ENCODE measurements at regions not wholly inside any gene's neighbourhood (a gene's known extent, or its start where the extent isn't known, plus 50 kb on each side); places are given as distances from the start of the nearest gene placed in this dataset.

GRCh38 chr6:150759483-150759882, 106.0 kb upstream of the MTHFD1L start:
- Histone ChIP-seq H3K4me1 (no peaks in the 10 kb centered on the region), H3K36me3 (no peaks in the 10 kb centered on the region), H3K27ac (no peak overlapping the region), H3K4me3 (no peak overlapping the region), H3K9me3 (no peaks in the 10 kb centered on the region), H3K27me3 (no peaks in the 10 kb centered on the region)
- intact Hi-C loops (cut with DNase I): no loop called here
- TF ChIP-seq CTCF (IDR thresholded peaks at IDR 0.05) (no peak), POLR2AphosphoS5 (IDR thresholded peaks at IDR 0.05; ENCODE audit: insufficient read depth in 1 of 2, low read depth in 1 of 2) (no peak), POLR2A (IDR thresholded peaks at IDR 0.05) (no peak)
- no peak for DNase-seq (ENCODE audit: extremely low spot score in 2 of 2)

- H3K4me1 ChIP-seq: no peaks in the 10 kb centered on the region
- H3K9me3 ChIP-seq: no peaks in the 10 kb centered on the region
- no peak for TF ChIP-seq POLR2A (IDR thresholded peaks at IDR 0.05)
- TF ChIP-seq CTCF (IDR thresholded peaks at IDR 0.05): no peak
- no peak for TF ChIP-seq POLR2AphosphoS5 (IDR thresholded peaks at IDR 0.05; ENCODE audit: insufficient read depth in 1 of 2, low read depth in 1 of 2)
These were observed 103.7 kb upstream of the MTHFD1L start for GRCh38 chr6:150761771-150762170.

GRCh38 chr6:150764334-150765066, 101.0 kb upstream of the MTHFD1L start:
- no peak overlapping the region for H3K4me3 ChIP-seq
- H3K27me3 ChIP-seq: no peaks in the 10 kb centered on the region
- no peaks in the 10 kb centered on the region for H3K9me3 ChIP-seq
- intact Hi-C loops (cut with DNase I): no loop called here
- no peaks in the 10 kb centered on the region for H3K36me3 ChIP-seq
- H3K4me1 ChIP-seq: no peaks in the 10 kb centered on the region
- TF ChIP-seq CTCF (IDR thresholded peaks at IDR 0.05): no peak
- TF ChIP-seq POLR2A (IDR thresholded peaks at IDR 0.05): no peak
- TF ChIP-seq POLR2AphosphoS5 (IDR thresholded peaks at IDR 0.05; ENCODE audit: insufficient read depth in 1 of 2, low read depth in 1 of 2): no peak
- no peak for DNase-seq (ENCODE audit: extremely low spot score in 2 of 2)
- no peak overlapping the region for H3K27ac ChIP-seq

More at GRCh38 chr6:150761771-150762170, 103.7 kb upstream of the MTHFD1L start:
- H3K36me3 ChIP-seq: no peaks in the 10 kb centered on the region
- no peak for DNase-seq (ENCODE audit: extremely low spot score in 2 of 2)
- H3K4me3 ChIP-seq: no peak overlapping the region
- H3K27me3 ChIP-seq: no peaks in the 10 kb centered on the region
- H3K27ac ChIP-seq: no peak overlapping the region
- intact Hi-C loops (cut with DNase I): no loop called here

GRCh38 chr6:150765067-150765764, 100.3 kb upstream of the MTHFD1L start:
- no peak for TF ChIP-seq CTCF (IDR thresholded peaks at IDR 0.05)
- TF ChIP-seq POLR2AphosphoS5 (IDR thresholded peaks at IDR 0.05; ENCODE audit: insufficient read depth in 1 of 2, low read depth in 1 of 2): no peak
- no peak for TF ChIP-seq POLR2A (IDR thresholded peaks at IDR 0.05)

More at GRCh38 chr6:150765067-150765764, 100.3 kb upstream of the MTHFD1L start:
- Histone ChIP-seq H3K27me3 (no peaks in the 10 kb centered on the region), H3K4me1 (no peaks in the 10 kb centered on the region), H3K9me3 (no peaks in the 10 kb centered on the region), H3K4me3 (no peak overlapping the region), H3K27ac (no peak overlapping the region), H3K36me3 (no peaks in the 10 kb centered on the region)
- intact Hi-C loops (cut with DNase I): no loop called here
- no peak for DNase-seq (ENCODE audit: extremely low spot score in 2 of 2)

Measured in vagina (tissue), 2 donors.